Activated B cell treated with CpG ODN at 0.5 μM for 24 hours (primary cell): ENCODE measurements at regions not wholly inside any gene's neighbourhood (a gene's known extent, or its start where the extent isn't known, plus 50 kb on each side); places are given as distances from the start of the nearest gene placed in this dataset.
"Not testable (repeated sequence)": the region's sequence is repeated elsewhere in the genome, so short reads cannot be mapped to it uniquely, and the experiment has no call there.

ENCODE experiments used
- ATAC-seq: fragments of 200-7000 bp; cut with Tn5 transposase; one replicate; pipeline ENCODE4 v1.10.0; 2021; ENCODE audit warnings: low read depth, mild to moderate bottlenecking, moderate library complexity
- CTCF ChIA-PET: fragments of 350-600 bp; sonication (Branson Sonifier 250); formaldehyde crosslinking; loops from one replicate; lab custom pipeline; 2021; ENCODE audit warnings: antibody characterized with exemption; lab: Charles Lee
- POLR2A ChIA-PET: fragments of 350-600 bp; sonication (Branson Sonifier 250); formaldehyde crosslinking; loops from one replicate; lab custom pipeline; 2021; ENCODE audit warnings: antibody characterized with exemption; lab: Charles Lee
- DNase-seq: peaks from one replicate; pipeline ENCODE4 v3.0.0; 2022
- H3K27ac Mint-ChIP-seq: one replicate; pipeline ENCODE4 v1.8.0; 2020; ENCODE audit warnings: mixed read lengths
- H3K27me3 Mint-ChIP-seq: one replicate; pipeline ENCODE4 v1.8.0; 2021; ENCODE audit warnings: mixed read lengths
- H3K36me3 Mint-ChIP-seq: one replicate; pipeline ENCODE4 v1.8.0; 2021; ENCODE audit warnings: low read depth, mixed read lengths
- H3K4me1 Mint-ChIP-seq: one replicate; pipeline ENCODE4 v1.8.0; 2021; ENCODE audit warnings: mixed read lengths
- H3K4me3 Mint-ChIP-seq: one replicate; pipeline ENCODE4 v1.8.0; 2020; ENCODE audit warnings: mild to moderate bottlenecking, mixed read lengths
- H3K9me3 Mint-ChIP-seq: one replicate; pipeline ENCODE4 v1.8.0; 2020; ENCODE audit warnings: mixed read lengths
- CTCF ChIP-seq: fragments of 200-600 bp; IDR thresholded peaks from one replicate; pipeline ENCODE4 v1.8.0; 2022; ENCODE audit warnings: antibody characterized with exemption, mild to moderate bottlenecking
- intact Hi-C: fragments of 100-400 bp; cut with micrococcal nuclease; formaldehyde crosslinking; loops from one replicate; pipeline ENCODE4 v1.15.1; 2024

- H3K4me3 Mint-ChIP-seq, result no peak overlapping the region
- no peak for TF ChIP-seq CTCF
- no peaks in the 10 kb centered on the region for H3K36me3 Mint-ChIP-seq
- no peaks in the 10 kb centered on the region for H3K27me3 Mint-ChIP-seq
- no peak overlapping the region for H3K27ac Mint-ChIP-seq
- ChIA-PET POLR2A (no interaction called here), CTCF (no interaction called here)
- no peak for DNase-seq
- intact Hi-C loops, result no loop called here
- no peaks in the 10 kb centered on the region for H3K9me3 Mint-ChIP-seq
- no peak for ATAC-seq
- H3K4me1 Mint-ChIP-seq, result no peaks in the 10 kb centered on the region
Measured at GRCh38 chr2:77664491-77664890, 142.3 kb upstream of the LRRTM4 start.

GRCh38 chr2:77666251-77666980 is 144.2 kb upstream of the LRRTM4 start:
- ChIA-PET CTCF (no interaction called here), POLR2A (no interaction called here)
- Mint-ChIP-seq H3K36me3 (no peaks in the 10 kb centered on the region), H3K9me3 (no peaks in the 10 kb centered on the region), H3K27me3 (no peaks in the 10 kb centered on the region), H3K27ac (no peak overlapping the region), H3K4me1 (no peaks in the 10 kb centered on the region), H3K4me3 (no peak overlapping the region)
- intact Hi-C loops, result no loop called here
- ATAC-seq, result no peak
- DNase-seq, result no peak
- no peak for TF ChIP-seq CTCF

DNA sequence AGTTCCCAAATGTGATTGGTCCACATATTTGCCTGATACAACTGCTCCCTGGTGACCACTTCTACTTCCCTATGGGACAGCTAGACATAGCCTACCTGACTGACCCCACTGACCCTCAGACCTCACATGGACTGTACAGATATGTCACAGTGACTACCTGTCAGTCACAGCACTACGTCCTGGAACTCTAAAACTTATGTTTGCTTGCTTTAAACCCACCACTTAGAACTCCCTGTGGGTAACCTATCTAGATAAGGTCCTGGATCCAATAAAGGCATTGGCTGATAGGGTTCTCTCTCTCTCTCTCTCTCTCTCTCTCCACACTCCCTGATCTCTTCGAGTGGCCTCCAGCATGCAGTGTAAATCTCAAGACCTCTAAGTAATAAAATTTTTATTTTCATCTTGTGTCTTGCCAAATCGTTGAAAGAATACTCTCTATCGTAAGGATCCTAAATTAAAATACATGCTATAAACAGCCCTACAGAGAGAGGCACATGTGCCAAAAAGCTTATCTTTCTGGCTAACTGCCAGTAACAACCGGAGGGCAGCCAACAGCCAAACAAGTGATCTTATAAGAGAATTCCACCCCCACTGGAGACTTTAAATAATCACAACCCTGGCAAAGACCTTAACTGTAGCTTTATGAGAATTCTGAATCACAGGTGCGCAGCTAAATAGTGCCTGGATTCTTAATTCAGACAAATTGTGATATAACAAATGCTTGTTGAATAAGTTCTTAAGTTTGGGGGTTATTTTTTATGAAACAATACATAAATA is 162.6 kb upstream of the LRRTM4 start:
- H3K4me1 Mint-ChIP-seq, result not testable (repeated sequence)

GRCh38 chr2:77712601-77713000 is 190.4 kb upstream of the LRRTM4 start:
- CTCF ChIA-PET, result no interaction called here
- no peak for TF ChIP-seq CTCF
- DNase-seq (no peak), ATAC-seq (no peak)
- intact Hi-C loops, result no loop called here
- H3K27me3 Mint-ChIP-seq, result no peaks in the 10 kb centered on the region
- no peaks in the 10 kb centered on the region for H3K36me3 Mint-ChIP-seq
- POLR2A ChIA-PET, result no interaction called here
- H3K9me3 Mint-ChIP-seq, result no peaks in the 10 kb centered on the region
- H3K4me1 Mint-ChIP-seq, result no peaks in the 10 kb centered on the region
- H3K27ac Mint-ChIP-seq, result no peak overlapping the region
- H3K4me3 Mint-ChIP-seq, result no peak overlapping the region

More for the DNA sequence above, 162.6 kb upstream of the LRRTM4 start:
- POLR2A ChIA-PET, H3K27ac Mint-ChIP-seq, intact Hi-C loops, ATAC-seq, H3K4me3 Mint-ChIP-seq, H3K36me3 Mint-ChIP-seq, CTCF ChIA-PET, DNase-seq, H3K27me3 Mint-ChIP-seq, H3K9me3 Mint-ChIP-seq: not testable (repeated sequence)

- DNase-seq, result no peak
- no peak overlapping the region for H3K4me3 Mint-ChIP-seq
- ATAC-seq, result no peak
- ChIA-PET POLR2A (no interaction called here), CTCF (no interaction called here)
- intact Hi-C loops, result no loop called here
- no peak overlapping the region for H3K27ac Mint-ChIP-seq
- H3K27me3 Mint-ChIP-seq, result no peaks in the 10 kb centered on the region
- H3K9me3 Mint-ChIP-seq, result no peaks in the 10 kb centered on the region
- H3K4me1 Mint-ChIP-seq, result no peaks in the 10 kb centered on the region
- TF ChIP-seq CTCF, result no peak
- no peaks in the 10 kb centered on the region for H3K36me3 Mint-ChIP-seq
Measured at GRCh38 chr2:77713412-77713811, 191.2 kb upstream of the LRRTM4 start.
